Aorta (tissue), 5 donors: ENCODE measurements at regions not wholly inside any gene's neighbourhood (a gene's known extent, or its start where the extent isn't known, plus 50 kb on each side); places are given as distances from the start of the nearest gene placed in this dataset.

ENCODE experiments used
- ATAC-seq: fragments of 200-7000 bp; cut with Tn5 transposase; one replicate; pipeline ENCODE4 v1.9.1; 2022; ENCODE audit warnings: moderate library complexity; ENCODE audit not compliant: low FRiP score
- DNase-seq, 2 donors: peaks; one replicate each; pipeline ENCODE4 v3.0.0-alpha.2; 2020
- H3K27ac ChIP-seq, 2 donors: one replicate each; pipeline ENCODE4 v1.5.1; 2013; ENCODE audit warnings: low read length in 2 of 2, mild to moderate bottlenecking in 2 of 2, moderate library complexity in 2 of 2, control low read depth in 1 of 2, inconsistent platforms in 1 of 2, low read depth in 1 of 2
- H3K27me3 ChIP-seq, 2 donors: one replicate each; pipeline ENCODE4 v1.6.1; 2013; ENCODE audit warnings: control low read depth in 1 of 2, low read length in 1 of 2, mild to moderate bottlenecking in 1 of 2, moderate library complexity in 1 of 2; ENCODE audit not compliant: insufficient read depth in 2 of 2, control insufficient read depth in 1 of 2
- H3K36me3 ChIP-seq, 2 donors: one replicate each; pipeline ENCODE4 v1.6.1; 2013; ENCODE audit warnings: control low read depth in 1 of 2, low read length in 1 of 2, mild to moderate bottlenecking in 1 of 2; ENCODE audit not compliant: insufficient read depth in 2 of 2, control insufficient read depth in 1 of 2
- H3K4me1 ChIP-seq, 2 donors: one replicate each; pipeline ENCODE4 v1.6.1; 2013; ENCODE audit warnings: low read length in 2 of 2, control low read depth in 1 of 2, mild to moderate bottlenecking in 1 of 2, moderate library complexity in 1 of 2; ENCODE audit not compliant: insufficient read depth in 2 of 2, control insufficient read depth in 1 of 2
- H3K4me3 ChIP-seq, 2 donors: one replicate each; pipeline ENCODE4 v1.5.1; 2013; ENCODE audit warnings: low read length in 2 of 2, control low read depth in 1 of 2, mild to moderate bottlenecking in 1 of 2
- H3K9me3 ChIP-seq: one replicate; pipeline ENCODE4 v1.6.1; 2013; ENCODE audit warnings: mild to moderate bottlenecking, low read length; ENCODE audit not compliant: control insufficient read depth
- WGBS, 2 donors: extraction: QIAGEN DNeasy Blood & Tissue Kit; methylation state at CpG; one replicate each; pipeline ENCODE4 v1.1.7; 2013; 5-methylcytosine and 5-hydroxymethylcytosine counted together
- intact Hi-C, 2 donors: fragments of 100-400 bp; cut with DNase I; formaldehyde crosslinking; loops; one replicate each; pipeline versions ENCODE4 v1.14.2 to v1.15.0; 2022
- donor health status: healthy with polysubstance abuse.
- donor health status: Bipolar disorder and iron deficiency.
- donor health status: DM: no; HTN: no; CAD: no.
- donor health status: DM: no; HTN: no; CAD: no.
- donor health status: DM: yes; HTN: yes; CAD: no.

- DNase-seq (peak in 1 of 2 donors; percentile 77), ATAC-seq (peak; percentile 54)
- H3K27ac ChIP-seq: no peak overlapping the region
- H3K4me3 ChIP-seq: peak overlapping the region in 1 of 2 donors; percentile 17
- 2% methylated on average over 46 to 61 of the region's 61 CpGs for WGBS, 2 donors
- intact Hi-C loops: no loop called here
- H3K36me3 ChIP-seq: no peaks in the 10 kb centered on the region
- H3K4me1 ChIP-seq: no peaks in the 10 kb centered on the region
- peaks cover 2% of the 10 kb centered on the region for H3K9me3 ChIP-seq
- H3K27me3 ChIP-seq: no peaks in the 10 kb centered on the region
Measured at GRCh38 chr1:241423541-241424479, 66.8 kb upstream of the RGS7 start.

GRCh38 chr1:241422470-241422869 is 65.5 kb upstream of the RGS7 start:
- Histone ChIP-seq H3K27ac (no peak overlapping the region), H3K4me3 (no peak overlapping the region), H3K27me3 (no peaks in the 10 kb centered on the region), H3K9me3 (peaks cover 2% of the 10 kb centered on the region), H3K36me3 (no peaks in the 10 kb centered on the region), H3K4me1 (no peaks in the 10 kb centered on the region)
- WGBS, 2 donors: 70 to 82% methylated on average over 6 of the region's 6 CpGs
- no peak for ATAC-seq
- intact Hi-C loops: no loop called here
- DNase-seq: no peak

- intact Hi-C loops: no loop called here
- 73 to 84% methylated on average over 3 of the region's 3 CpGs for WGBS, 2 donors
Measured at GRCh38 chr1:241419986-241420385, 63.0 kb upstream of the RGS7 start.

GRCh38 chr1:241417258-241417657 is 60.3 kb upstream of the RGS7 start:
- H3K36me3 ChIP-seq: no peaks in the 10 kb centered on the region
- no peaks in the 10 kb centered on the region for H3K27me3 ChIP-seq
- no peak overlapping the region for H3K27ac ChIP-seq
- intact Hi-C loops: no loop called here
- DNase-seq (no peak), ATAC-seq (no peak)
- H3K4me3 ChIP-seq: no peak overlapping the region
- H3K4me1 ChIP-seq: no peaks in the 10 kb centered on the region
- H3K9me3 ChIP-seq: no peaks in the 10 kb centered on the region
- WGBS, 2 donors: 70 to 85% methylated on average over 1 of the region's 1 CpG

More at GRCh38 chr1:241419986-241420385, 63.0 kb upstream of the RGS7 start:
- no peak overlapping the region for H3K4me3 ChIP-seq
- ATAC-seq (no peak), DNase-seq (no peak)
- no peaks in the 10 kb centered on the region for H3K4me1 ChIP-seq
- peaks cover under 1% of the 10 kb centered on the region for H3K9me3 ChIP-seq
- H3K36me3 ChIP-seq: no peaks in the 10 kb centered on the region
- H3K27me3 ChIP-seq: no peaks in the 10 kb centered on the region
- H3K27ac ChIP-seq: no peak overlapping the region

- no peak for DNase-seq
- Histone ChIP-seq H3K9me3 (peaks cover 2% of the 10 kb centered on the region), H3K36me3 (no peaks in the 10 kb centered on the region), H3K27me3 (no peaks in the 10 kb centered on the region), H3K4me3 (no peak overlapping the region), H3K4me1 (peaks cover 0 to 2% of the 10 kb centered on the region in 2 donors), H3K27ac (no peak overlapping the region)
- no peak for ATAC-seq
- WGBS, 2 donors: 65 to 79% methylated on average over 3 of the region's 3 CpGs
- intact Hi-C loops: no loop called here
Measured at GRCh38 chr1:241413974-241414373, 57.0 kb upstream of the RGS7 start.

- DNase-seq: no peak
Measured at GRCh38 chr1:241413386-241413785, 56.4 kb upstream of the RGS7 start.

GRCh38 chr1:241412646-241413045 is 55.6 kb upstream of the RGS7 start:
- Histone ChIP-seq H3K4me1 (peaks cover 0 to 2% of the 10 kb centered on the region in 2 donors), H3K4me3 (no peak overlapping the region), H3K36me3 (no peaks in the 10 kb centered on the region), H3K9me3 (peaks cover 2% of the 10 kb centered on the region), H3K27me3 (no peaks in the 10 kb centered on the region), H3K27ac (no peak overlapping the region)
- WGBS, 2 donors: 83 to 85% methylated on average over 4 of the region's 4 CpGs
- intact Hi-C loops: no loop called here
- DNase-seq (no peak), ATAC-seq (no peak)

More at GRCh38 chr1:241413386-241413785, 56.4 kb upstream of the RGS7 start:
- Histone ChIP-seq H3K27me3 (no peaks in the 10 kb centered on the region), H3K9me3 (peaks cover 2% of the 10 kb centered on the region), H3K36me3 (no peaks in the 10 kb centered on the region), H3K27ac (no peak overlapping the region), H3K4me3 (no peak overlapping the region), H3K4me1 (peaks cover 0 to 2% of the 10 kb centered on the region in 2 donors)
- intact Hi-C loops: no loop called here
- 40% methylated on average over 2 of the region's 2 CpGs for WGBS, 2 donors
- no peak for ATAC-seq

GRCh38 chr1:241411776-241412338 is 54.9 kb upstream of the RGS7 start:
- no peak for ATAC-seq
- 77% methylated on average over 6 of the region's 6 CpGs for WGBS, 2 donors

More at GRCh38 chr1:241411776-241412338, 54.9 kb upstream of the RGS7 start:
- peaks cover 0 to 2% of the 10 kb centered on the region in 2 donors for H3K4me1 ChIP-seq
- H3K4me3 ChIP-seq: no peak overlapping the region
- H3K9me3 ChIP-seq: peaks cover 2% of the 10 kb centered on the region
- no peaks in the 10 kb centered on the region for H3K27me3 ChIP-seq
- no peaks in the 10 kb centered on the region for H3K36me3 ChIP-seq
- intact Hi-C loops: no loop called here
- no peak overlapping the region for H3K27ac ChIP-seq
- DNase-seq: no peak
